ENCODE measurements at regions not wholly inside any gene's neighbourhood (a gene's known extent, or its start where the extent isn't known, plus 50 kb on each side); places are given as distances from the start of the nearest gene placed in this dataset.

- no peaks in the 10 kb centered on the region for H4K20me1 ChIP-seq (ENCODE audit: insufficient read depth, low read length)
- peaks cover 15% of the 10 kb centered on the region for H3K4me1 Mint-ChIP-seq (ENCODE audit: low read depth, unreplicated experiment)
- FAIRE-seq, result peak; percentile 66
- H3K27me3 Mint-ChIP-seq (ENCODE audit: low read depth, unreplicated experiment), result no peaks in the 10 kb centered on the region
- peak overlapping the region; percentile 34 for H3K27ac ChIP-seq (ENCODE audit: low read depth, low read length)
- no peak overlapping the region for H2AFZ ChIP-seq (ENCODE audit: low read depth, low read length)
- TF ChIP-seq CTCF (IDR thresholded peaks at IDR 0.05; ENCODE audit: insufficient read depth, low read depth, low read length) (no peak), EZH2 (IDR thresholded peaks at IDR 0.05; ENCODE audit: insufficient read depth, low read length) (no peak)
- peak overlapping the region; percentile 51 for H3K4me2 ChIP-seq (ENCODE audit: low read length)
- H3K9me3 ChIP-seq (ENCODE audit: insufficient read depth, low read depth, low read length), result no peaks in the 10 kb centered on the region
- no peaks in the 10 kb centered on the region for H3K9me3 Mint-ChIP-seq (ENCODE audit: unreplicated experiment)
- no peaks in the 10 kb centered on the region for H3K36me3 ChIP-seq (ENCODE audit: insufficient read depth, low read length)
- no peak overlapping the region for H3K4me3 Mint-ChIP-seq (ENCODE audit: unreplicated experiment)
- peak; percentile 76 for DNase-seq (ENCODE audit: low read depth)
- H3K27me3 ChIP-seq (ENCODE audit: insufficient read depth, low read length), result no peaks in the 10 kb centered on the region
- peaks cover 15% of the 10 kb centered on the region for H3K4me1 ChIP-seq (ENCODE audit: insufficient read depth, low read length)
- peak overlapping the region; percentile 8 for H3K9ac ChIP-seq (ENCODE audit: low read length)
- no peak overlapping the region for H3K4me3 ChIP-seq (ENCODE audit: insufficient read depth, low read depth, low read length)
- H3K79me2 ChIP-seq (ENCODE audit: insufficient read depth, low read length), result no peaks in the 10 kb centered on the region
- H3K36me3 Mint-ChIP-seq (ENCODE audit: low read depth, unreplicated experiment), result no peaks in the 10 kb centered on the region
- no peak overlapping the region for H3K27ac Mint-ChIP-seq (ENCODE audit: unreplicated experiment)
These were observed 195.6 kb upstream of the CFAP20DC start for GRCh38 chr3:59245300-59245858.

- no peaks in the 10 kb centered on the region for H3K9me3 Mint-ChIP-seq (ENCODE audit: unreplicated experiment)
- no peaks in the 10 kb centered on the region for H3K79me2 ChIP-seq (ENCODE audit: insufficient read depth, low read length)
- TF ChIP-seq CTCF (IDR thresholded peaks at IDR 0.05; ENCODE audit: insufficient read depth, low read depth, low read length) (no peak), EZH2 (IDR thresholded peaks at IDR 0.05; ENCODE audit: insufficient read depth, low read length) (no peak)
- DNase-seq (ENCODE audit: low read depth) (no peak), FAIRE-seq (no peak)
- no peaks in the 10 kb centered on the region for H3K36me3 ChIP-seq (ENCODE audit: insufficient read depth, low read length)
- H3K27me3 ChIP-seq (ENCODE audit: insufficient read depth, low read length), result no peaks in the 10 kb centered on the region
- no peaks in the 10 kb centered on the region for H4K20me1 ChIP-seq (ENCODE audit: insufficient read depth, low read length)
- H3K36me3 Mint-ChIP-seq (ENCODE audit: low read depth, unreplicated experiment), result no peaks in the 10 kb centered on the region
- H3K9ac ChIP-seq (ENCODE audit: low read length), result no peak overlapping the region
- H3K4me1 ChIP-seq (ENCODE audit: insufficient read depth, low read length), result peaks cover 15% of the 10 kb centered on the region
- H3K4me2 ChIP-seq (ENCODE audit: low read length), result no peak overlapping the region
- no peak overlapping the region for H3K4me3 Mint-ChIP-seq (ENCODE audit: unreplicated experiment)
- H3K4me3 ChIP-seq (ENCODE audit: insufficient read depth, low read depth, low read length), result no peak overlapping the region
- no peak overlapping the region for H2AFZ ChIP-seq (ENCODE audit: low read depth, low read length)
- H3K27me3 Mint-ChIP-seq (ENCODE audit: low read depth, unreplicated experiment), result no peaks in the 10 kb centered on the region
- no peak overlapping the region for H3K27ac Mint-ChIP-seq (ENCODE audit: unreplicated experiment)
- H3K27ac ChIP-seq (ENCODE audit: low read depth, low read length), result no peak overlapping the region
- H3K9me3 ChIP-seq (ENCODE audit: insufficient read depth, low read depth, low read length), result no peaks in the 10 kb centered on the region
- H3K4me1 Mint-ChIP-seq (ENCODE audit: low read depth, unreplicated experiment), result peaks cover 17% of the 10 kb centered on the region
These were observed 194.5 kb upstream of the CFAP20DC start for GRCh38 chr3:59244343-59244742.

- H3K27ac ChIP-seq (ENCODE audit: low read depth, low read length), result no peak overlapping the region
- no peaks in the 10 kb centered on the region for H3K9me3 Mint-ChIP-seq (ENCODE audit: unreplicated experiment)
- H3K4me1 Mint-ChIP-seq (ENCODE audit: low read depth, unreplicated experiment), result peaks cover 17% of the 10 kb centered on the region
- no peak overlapping the region for H3K4me3 Mint-ChIP-seq (ENCODE audit: unreplicated experiment)
- H3K79me2 ChIP-seq (ENCODE audit: insufficient read depth, low read length), result no peaks in the 10 kb centered on the region
- H3K27me3 ChIP-seq (ENCODE audit: insufficient read depth, low read length), result no peaks in the 10 kb centered on the region
- H3K36me3 Mint-ChIP-seq (ENCODE audit: low read depth, unreplicated experiment), result no peaks in the 10 kb centered on the region
- H3K4me2 ChIP-seq (ENCODE audit: low read length), result no peak overlapping the region
- no peaks in the 10 kb centered on the region for H3K9me3 ChIP-seq (ENCODE audit: insufficient read depth, low read depth, low read length)
- no peak overlapping the region for H3K27ac Mint-ChIP-seq (ENCODE audit: unreplicated experiment)
- no peaks in the 10 kb centered on the region for H3K36me3 ChIP-seq (ENCODE audit: insufficient read depth, low read length)
- no peaks in the 10 kb centered on the region for H3K27me3 Mint-ChIP-seq (ENCODE audit: low read depth, unreplicated experiment)
- H3K9ac ChIP-seq (ENCODE audit: low read length), result no peak overlapping the region
- no peak overlapping the region for H3K4me3 ChIP-seq (ENCODE audit: insufficient read depth, low read depth, low read length)
- DNase-seq (ENCODE audit: low read depth) (peak; percentile 53), FAIRE-seq (peak; percentile 70)
- TF ChIP-seq CTCF (IDR thresholded peaks at IDR 0.05; ENCODE audit: insufficient read depth, low read depth, low read length) (no peak), EZH2 (IDR thresholded peaks at IDR 0.05; ENCODE audit: insufficient read depth, low read length) (no peak)
- no peak overlapping the region for H2AFZ ChIP-seq (ENCODE audit: low read depth, low read length)
- peaks cover 15% of the 10 kb centered on the region for H3K4me1 ChIP-seq (ENCODE audit: insufficient read depth, low read length)
- H4K20me1 ChIP-seq (ENCODE audit: insufficient read depth, low read length), result no peaks in the 10 kb centered on the region
These were observed 193.7 kb upstream of the CFAP20DC start for GRCh38 chr3:59243476-59243875.
